ENCODE measurements at regions not wholly inside any gene's neighbourhood (a gene's known extent, or its start where the extent isn't known, plus 50 kb on each side); places are given as distances from the start of the nearest gene placed in this dataset.

GRCh38 chr1:192958350-192958749, 100.8 kb downstream of the UCHL5 start:
- TF ChIP-seq, protein P1, sequence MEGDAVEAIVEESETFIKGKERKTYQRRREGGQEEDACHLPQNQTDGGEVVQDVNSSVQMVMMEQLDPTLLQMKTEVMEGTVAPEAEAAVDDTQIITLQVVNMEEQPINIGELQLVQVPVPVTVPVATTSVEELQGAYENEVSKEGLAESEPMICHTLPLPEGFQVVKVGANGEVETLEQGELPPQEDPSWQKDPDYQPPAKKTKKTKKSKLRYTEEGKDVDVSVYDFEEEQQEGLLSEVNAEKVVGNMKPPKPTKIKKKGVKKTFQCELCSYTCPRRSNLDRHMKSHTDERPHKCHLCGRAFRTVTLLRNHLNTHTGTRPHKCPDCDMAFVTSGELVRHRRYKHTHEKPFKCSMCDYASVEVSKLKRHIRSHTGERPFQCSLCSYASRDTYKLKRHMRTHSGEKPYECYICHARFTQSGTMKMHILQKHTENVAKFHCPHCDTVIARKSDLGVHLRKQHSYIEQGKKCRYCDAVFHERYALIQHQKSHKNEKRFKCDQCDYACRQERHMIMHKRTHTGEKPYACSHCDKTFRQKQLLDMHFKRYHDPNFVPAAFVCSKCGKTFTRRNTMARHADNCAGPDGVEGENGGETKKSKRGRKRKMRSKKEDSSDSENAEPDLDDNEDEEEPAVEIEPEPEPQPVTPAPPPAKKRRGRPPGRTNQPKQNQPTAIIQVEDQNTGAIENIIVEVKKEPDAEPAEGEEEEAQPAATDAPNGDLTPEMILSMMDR (tag by site-specific recombination; IDR thresholded peaks at IDR 0.05) = no peak
- TF ChIP-seq ZNF776 (tag by site-specific recombination; IDR thresholded peaks at IDR 0.05; ENCODE audit: borderline replicate concordance) (no peak), ZBTB21 (tag by site-specific recombination; IDR thresholded peaks at IDR 0.05) (no peak), ZNF24 (tag by site-specific recombination; IDR thresholded peaks at IDR 0.05) (no peak)
- TF ChIP-seq, protein P2, sequence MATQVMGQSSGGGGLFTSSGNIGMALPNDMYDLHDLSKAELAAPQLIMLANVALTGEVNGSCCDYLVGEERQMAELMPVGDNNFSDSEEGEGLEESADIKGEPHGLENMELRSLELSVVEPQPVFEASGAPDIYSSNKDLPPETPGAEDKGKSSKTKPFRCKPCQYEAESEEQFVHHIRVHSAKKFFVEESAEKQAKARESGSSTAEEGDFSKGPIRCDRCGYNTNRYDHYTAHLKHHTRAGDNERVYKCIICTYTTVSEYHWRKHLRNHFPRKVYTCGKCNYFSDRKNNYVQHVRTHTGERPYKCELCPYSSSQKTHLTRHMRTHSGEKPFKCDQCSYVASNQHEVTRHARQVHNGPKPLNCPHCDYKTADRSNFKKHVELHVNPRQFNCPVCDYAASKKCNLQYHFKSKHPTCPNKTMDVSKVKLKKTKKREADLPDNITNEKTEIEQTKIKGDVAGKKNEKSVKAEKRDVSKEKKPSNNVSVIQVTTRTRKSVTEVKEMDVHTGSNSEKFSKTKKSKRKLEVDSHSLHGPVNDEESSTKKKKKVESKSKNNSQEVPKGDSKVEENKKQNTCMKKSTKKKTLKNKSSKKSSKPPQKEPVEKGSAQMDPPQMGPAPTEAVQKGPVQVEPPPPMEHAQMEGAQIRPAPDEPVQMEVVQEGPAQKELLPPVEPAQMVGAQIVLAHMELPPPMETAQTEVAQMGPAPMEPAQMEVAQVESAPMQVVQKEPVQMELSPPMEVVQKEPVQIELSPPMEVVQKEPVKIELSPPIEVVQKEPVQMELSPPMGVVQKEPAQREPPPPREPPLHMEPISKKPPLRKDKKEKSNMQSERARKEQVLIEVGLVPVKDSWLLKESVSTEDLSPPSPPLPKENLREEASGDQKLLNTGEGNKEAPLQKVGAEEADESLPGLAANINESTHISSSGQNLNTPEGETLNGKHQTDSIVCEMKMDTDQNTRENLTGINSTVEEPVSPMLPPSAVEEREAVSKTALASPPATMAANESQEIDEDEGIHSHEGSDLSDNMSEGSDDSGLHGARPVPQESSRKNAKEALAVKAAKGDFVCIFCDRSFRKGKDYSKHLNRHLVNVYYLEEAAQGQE (tag by site-specific recombination; IDR thresholded peaks at IDR 0.05) = no peak

All from HEK293 (cell line).